Activated CD4-positive, CD25-positive, alpha-beta regulatory T cell (primary cell): ENCODE measurements at regions not wholly inside any gene's neighbourhood (a gene's known extent, or its start where the extent isn't known, plus 50 kb on each side); places are given as distances from the start of the nearest gene placed in this dataset.
"Not testable (repeated sequence)": the region's sequence is repeated elsewhere in the genome, so short reads cannot be mapped to it uniquely, and the experiment has no call there.

Experiments
- DNase-seq, 4 experiments: peaks; one replicate each; lab custom pipeline; 2025; lab: John Stamatoyannopoulos, UW

DNA sequence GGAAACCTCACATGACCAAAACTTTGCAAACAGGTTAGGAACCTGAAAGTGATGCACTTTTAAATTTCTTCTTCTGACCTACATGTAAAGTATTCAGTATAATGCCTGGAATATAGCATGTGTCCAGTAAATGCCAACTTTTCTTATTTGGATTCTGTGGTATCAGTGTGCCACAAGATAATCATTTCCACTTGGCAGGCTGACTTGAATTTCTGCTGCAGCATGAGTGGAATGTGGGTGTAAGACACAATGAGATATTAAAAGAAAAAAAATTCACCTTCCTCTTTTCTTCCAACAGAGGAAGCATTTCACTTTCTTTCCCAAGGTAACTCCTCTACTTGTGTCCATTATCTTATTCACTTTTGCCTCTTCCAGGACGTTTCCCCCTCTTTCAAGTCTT, 141.9 kb upstream of the PRKD1 start:
- no peak for DNase-seq

DNA sequence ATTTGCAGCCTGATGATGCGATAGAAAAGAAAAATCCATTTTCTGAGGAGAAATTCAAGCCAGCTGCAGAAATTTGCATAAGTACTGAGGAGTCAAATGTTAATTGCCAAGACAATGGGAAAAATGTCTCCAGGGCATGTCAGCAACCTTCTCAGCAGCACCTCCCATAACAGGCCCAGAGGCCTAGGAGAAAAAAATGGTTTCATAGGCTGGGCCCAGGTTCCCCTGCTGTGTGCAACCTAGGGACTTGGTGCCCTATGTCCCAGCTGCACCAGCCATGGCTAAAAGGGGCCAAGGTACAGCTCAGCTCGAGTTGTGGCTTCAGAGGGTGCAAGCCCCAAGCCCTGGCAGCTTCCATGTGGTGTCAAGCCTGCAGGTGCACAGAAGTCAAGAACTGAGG, 144.8 kb upstream of the PRKD1 start:
- not testable (repeated sequence) for DNase-seq

- no peak for DNase-seq
Measured at GRCh38 chr14:30077946-30078345, 150.3 kb upstream of the PRKD1 start.

- no peak for DNase-seq
Measured at GRCh38 chr14:30078811-30079402, 151.3 kb upstream of the PRKD1 start.

DNA sequence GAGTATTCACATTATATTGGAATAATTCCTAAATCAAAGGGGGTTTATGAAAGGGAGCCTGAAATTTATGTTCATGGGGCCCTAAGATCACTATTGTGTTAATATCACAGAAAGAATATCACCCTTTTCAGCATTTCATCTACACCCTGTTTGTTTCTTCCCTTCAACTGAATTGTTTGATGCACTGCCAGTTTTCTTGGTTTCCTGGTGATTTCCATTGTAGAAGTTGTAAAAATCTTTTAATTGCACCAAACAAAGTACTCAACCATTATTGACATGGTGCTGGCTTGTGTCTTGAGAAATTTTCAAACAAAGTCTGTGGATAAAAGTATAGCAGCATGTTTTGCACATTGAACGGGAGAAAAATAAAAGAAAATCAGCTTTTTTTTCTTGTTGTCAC, 154.8 kb upstream of the PRKD1 start:
- DNase-seq, result no peak

- DNase-seq, result no peak
Measured at GRCh38 chr14:30084811-30085210, 157.2 kb upstream of the PRKD1 start.

- no peak for DNase-seq
Measured at GRCh38 chr14:30085943-30086342, 158.3 kb upstream of the PRKD1 start.

DNA sequence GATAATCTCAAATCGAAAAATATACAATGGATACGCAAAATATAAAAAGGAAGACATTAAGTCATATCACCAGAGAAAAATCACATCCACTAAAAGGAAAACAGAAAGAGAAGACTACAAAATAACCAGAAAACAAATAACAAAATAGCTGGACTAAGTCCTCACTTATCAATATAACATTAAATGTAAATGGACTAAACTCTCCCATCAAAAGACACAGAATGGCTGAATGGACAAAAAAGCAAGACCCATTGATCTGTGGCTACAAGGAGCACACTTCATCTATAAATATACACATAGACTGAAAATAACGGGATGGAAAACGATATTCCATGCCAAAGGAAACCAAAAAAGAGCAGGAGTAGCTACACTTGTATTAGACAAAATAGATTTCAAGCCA, 161.0 kb upstream of the PRKD1 start:
- DNase-seq, result no peak

DNA sequence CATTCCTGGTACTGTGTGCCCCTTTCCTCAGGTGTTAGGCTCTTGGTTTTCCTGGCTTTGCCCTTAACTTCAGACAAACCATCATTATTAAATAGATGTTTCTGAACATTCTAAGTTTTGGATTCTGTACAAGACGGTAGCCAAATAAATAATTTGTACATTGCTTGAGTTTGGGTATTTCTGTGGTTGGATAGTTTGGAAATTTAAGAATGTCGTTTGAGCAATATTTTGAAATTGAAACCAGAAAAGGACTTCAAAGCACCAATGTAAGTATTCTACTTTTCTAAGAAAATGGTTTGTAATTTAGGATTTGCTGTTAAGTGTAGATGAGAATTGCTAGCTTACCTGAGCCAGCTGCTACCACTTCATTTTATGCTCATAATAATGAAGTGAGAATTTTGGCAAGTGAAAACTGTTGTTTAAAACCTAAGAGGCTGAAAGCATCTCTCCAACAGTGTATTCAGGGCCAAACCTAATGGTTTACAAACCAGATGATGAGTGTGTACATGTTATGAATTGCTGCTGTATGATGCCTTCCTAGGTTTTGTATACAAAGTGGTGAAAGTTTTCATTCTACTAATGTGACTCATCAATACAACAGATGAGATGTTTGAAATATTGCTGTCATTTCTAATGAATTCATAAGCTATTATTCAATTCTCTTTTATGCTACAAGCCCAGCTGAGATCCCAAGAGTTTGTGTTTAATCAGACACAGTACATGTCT, 181.5 kb upstream of the PRKD1 start:
- DNase-seq, result no peak

DNA sequence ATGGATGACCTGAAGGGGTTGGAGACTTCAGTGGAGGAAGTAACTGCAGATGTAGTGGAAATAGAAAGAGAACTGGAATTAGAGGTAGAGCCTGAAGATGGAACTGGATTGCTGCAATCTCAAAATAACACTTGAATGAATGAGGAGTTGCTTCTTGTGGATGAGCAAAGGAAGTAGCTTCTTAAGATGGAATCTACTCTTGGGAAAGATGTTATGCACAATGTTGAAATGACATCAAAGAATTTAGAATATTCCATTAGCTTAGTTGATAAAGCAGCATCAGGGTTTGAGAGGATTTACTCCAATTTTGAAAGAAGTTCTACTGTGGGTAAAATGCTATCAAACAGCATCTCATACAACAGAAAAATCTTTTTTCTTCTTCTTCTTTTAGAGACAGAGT, 186.4 kb upstream of the PRKD1 start:
- no peak for DNase-seq

GRCh38 chr14:30115756-30116155, 188.1 kb upstream of the PRKD1 start:
- no peak for DNase-seq

DNA sequence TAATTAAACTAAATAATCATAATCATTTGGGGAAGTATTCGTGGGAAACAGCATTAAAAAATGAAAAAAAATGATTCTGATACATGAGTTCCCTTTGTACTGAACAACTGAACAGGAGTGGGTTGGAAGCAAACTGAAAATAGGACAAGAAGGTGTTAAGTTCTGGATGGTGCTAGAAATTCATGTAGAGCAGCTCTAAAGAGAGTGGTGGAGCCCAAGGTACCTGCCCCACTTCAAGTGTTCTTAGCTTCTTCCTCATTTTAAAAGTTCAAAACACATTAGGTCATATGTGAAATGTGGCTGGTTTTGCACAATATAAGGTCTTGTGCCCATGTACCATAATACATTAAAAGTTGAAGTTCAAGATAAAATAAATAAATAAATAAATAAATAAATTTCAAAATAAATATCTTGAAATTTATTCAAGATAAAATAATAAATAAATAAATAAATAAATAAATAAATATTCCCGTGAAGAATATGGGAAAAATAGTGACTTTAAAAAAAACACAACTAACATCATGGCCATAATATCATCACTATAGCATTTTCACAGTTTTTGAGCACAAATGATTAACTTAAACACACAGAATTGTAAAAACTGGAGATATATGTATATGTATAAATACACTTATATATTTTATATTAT, 191.5 kb upstream of the PRKD1 start:
- no peak for DNase-seq

DNA sequence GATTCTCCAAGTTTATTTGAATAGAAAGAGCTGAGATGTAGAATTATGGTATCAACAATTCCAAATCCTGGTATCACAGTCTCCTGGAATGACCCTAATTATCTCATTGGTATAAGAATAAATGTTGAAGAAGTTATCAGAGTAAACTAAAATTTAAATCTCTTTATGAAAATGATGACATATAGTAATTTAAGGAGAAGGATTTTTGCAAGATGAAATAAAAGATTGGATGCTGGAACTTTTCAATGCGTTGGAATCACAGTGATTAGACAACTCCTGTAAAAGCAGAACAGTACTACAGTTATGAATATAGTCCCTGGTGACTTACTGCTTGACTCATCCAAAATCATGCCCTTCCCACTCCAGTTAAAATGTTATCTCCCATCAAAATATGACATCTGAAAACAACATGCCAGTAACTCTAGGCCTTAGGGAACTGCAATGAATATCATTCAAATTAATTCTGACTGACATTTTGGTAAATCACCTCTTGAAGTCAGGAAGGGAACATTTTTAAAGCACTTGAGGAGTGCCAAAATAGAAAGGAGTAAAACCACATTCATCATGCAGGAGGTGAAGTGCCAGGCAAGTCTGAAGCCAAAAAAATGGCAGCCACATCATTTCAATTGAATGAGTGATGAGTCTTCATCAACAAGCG, 197.8 kb upstream of the PRKD1 start:
- no peak for DNase-seq

- no peak for DNase-seq
Measured at GRCh38 chr14:30129807-30130206, 202.2 kb upstream of the PRKD1 start.

GRCh38 chr14:30131581-30132097, 204.0 kb upstream of the PRKD1 start:
- no peak for DNase-seq

DNA sequence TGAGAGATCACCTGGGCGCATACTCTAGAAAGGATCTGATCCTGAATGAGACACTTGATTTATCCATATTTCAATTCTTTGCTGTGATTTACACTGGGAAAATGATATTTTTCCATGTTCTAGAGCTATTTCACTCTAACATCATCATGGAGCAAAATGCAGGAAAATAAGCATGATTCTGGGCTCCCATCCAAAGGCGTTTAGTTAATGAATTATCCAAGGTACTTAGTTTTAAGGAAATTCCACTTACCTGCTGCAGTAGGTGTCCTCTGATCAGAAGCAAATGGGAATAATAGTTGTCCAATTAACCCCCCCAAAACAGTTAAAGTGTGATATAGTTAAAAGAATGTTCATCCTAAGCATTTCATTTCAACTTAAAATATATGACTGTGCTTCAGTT, 204.5 kb upstream of the PRKD1 start:
- no peak for DNase-seq

DNA sequence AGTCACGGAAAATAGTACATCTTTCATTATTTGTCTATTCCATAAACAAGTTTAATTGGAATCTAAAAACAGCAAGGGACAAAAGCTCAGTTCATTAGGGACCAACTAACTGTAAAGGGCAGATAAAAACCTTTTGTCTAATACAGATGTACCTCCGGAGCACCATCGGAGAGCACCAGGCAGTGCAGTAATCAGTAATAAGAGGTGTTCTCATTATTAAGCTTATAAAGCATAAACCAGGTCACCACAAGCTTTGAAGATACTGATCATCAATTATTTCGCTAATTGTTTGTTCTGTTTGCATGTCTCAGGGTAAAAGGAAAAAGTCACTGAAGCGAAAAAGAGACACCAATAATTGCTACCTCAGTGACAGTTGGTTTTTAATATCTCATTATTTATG, 207.3 kb upstream of the PRKD1 start:
- no peak for DNase-seq

DNA sequence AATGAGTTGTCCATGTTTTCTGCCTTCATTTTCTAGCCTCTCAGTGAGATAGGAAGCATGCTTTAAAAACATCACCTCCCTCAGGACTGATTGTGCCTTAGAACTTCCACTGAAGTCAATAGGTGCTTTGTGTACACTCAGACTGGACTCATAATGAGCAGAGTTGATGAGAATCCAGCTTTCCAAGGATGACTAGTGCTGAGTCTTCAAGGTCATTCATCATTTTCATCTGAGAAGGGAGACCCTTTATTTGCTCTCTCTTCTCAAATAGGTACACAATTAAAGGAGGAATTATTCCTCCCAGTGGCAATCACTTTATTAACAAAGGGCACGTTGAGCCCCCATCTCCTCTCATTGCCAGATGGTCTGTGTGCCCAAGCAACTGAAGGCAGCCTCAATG, 210.9 kb upstream of the PRKD1 start:
- no peak for DNase-seq

GRCh38 chr14:30142216-30142615, 214.6 kb upstream of the PRKD1 start:
- DNase-seq, result no peak

DNA sequence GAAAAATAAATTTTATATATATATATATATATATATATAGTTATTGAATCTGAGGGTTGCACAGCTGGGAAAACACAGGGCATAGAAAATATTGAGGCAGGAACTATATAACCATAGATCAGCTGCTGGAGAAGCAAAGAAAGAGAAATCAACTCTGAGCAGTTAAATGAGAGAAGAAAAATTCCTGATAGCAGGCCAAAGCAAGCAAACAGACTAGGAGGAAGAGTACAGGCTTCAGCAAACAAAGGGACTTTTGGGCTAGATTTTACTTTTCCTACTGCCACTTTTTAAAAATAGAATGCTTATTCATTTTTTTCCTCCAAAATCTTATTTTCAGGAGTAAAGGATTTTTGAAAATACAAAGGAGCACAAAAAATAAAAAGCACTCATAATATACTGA, 216.0 kb upstream of the PRKD1 start:
- DNase-seq, result no peak

DNA sequence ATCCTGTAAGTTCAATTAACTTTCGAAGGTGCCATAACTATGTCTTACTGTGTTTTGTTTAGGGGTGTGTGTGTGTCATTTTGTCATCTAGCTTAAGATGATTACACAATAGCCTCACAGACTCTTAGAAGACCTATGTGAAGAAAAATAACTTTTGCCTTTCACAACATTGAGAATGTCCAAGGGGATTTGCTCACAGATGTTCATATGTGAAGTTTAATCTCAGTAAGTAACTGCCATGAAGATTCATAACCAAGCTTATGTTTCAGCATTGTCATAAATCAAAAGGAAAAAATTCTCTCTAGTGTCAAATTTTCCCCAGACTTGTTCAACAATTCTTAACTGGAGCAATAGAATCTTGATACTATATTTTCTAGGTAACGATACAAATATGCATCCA, 226.1 kb upstream of the PRKD1 start:
- no peak for DNase-seq

DNA sequence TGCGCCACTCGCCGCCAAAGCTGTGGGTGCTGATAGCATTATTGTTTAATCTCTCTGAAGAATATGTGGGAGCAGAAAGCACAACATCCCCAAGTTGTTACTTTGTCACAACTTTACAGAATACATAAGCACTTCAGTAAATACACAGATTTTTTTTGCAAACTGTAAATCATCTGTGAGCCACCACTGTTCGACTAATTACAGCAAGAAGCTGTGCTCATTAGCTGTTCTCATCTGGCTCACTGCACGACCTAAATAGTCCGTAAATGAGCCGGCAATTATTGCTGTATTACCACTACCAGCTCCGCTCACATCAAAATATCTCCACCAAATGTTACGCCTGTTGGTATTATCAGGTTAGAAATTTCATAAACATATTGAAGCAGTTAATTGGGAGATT, 228.9 kb upstream of the PRKD1 start:
- no peak for DNase-seq

- DNase-seq, result no peak
Measured at GRCh38 chr14:30158299-30158698, 230.7 kb upstream of the PRKD1 start.
